HepG2 (cell line): ENCODE measurements at regions not wholly inside any gene's neighbourhood (a gene's known extent, or its start where the extent isn't known, plus 50 kb on each side); places are given as distances from the start of the nearest gene placed in this dataset.

Experiments
- ARNTL ChIP-seq: sonication (generic); formaldehyde crosslinking; IDR thresholded peaks from 2 replicates; pipeline ENCODE4 v1.4.0; 2020; ENCODE audit warnings: mild to moderate bottlenecking, missing genetic modification reagents
- CTCF ChIP-seq: sonication (generic); formaldehyde crosslinking; IDR thresholded peaks from 2 replicates; pipeline ENCODE4 v1.5.0; 2020; ENCODE audit warnings: mild to moderate bottlenecking, missing genetic modification reagents, moderate library complexity
- FUBP1 ChIP-seq: sonication (generic); formaldehyde crosslinking; IDR thresholded peaks from 2 replicates; pipeline ENCODE4 v1.5.1; 2020; ENCODE audit warnings: missing genetic modification reagents, mild to moderate bottlenecking, borderline replicate concordance
- SMAD3 ChIP-seq: sonication (generic); formaldehyde crosslinking; IDR thresholded peaks from 2 replicates; pipeline ENCODE4 v1.4.0; 2020; ENCODE audit warnings: missing genetic modification reagents
- STAT6 ChIP-seq: sonication (generic); formaldehyde crosslinking; IDR thresholded peaks from 2 replicates; pipeline ENCODE4 v1.4.0; 2020; ENCODE audit warnings: missing genetic modification reagents, mild to moderate bottlenecking, borderline replicate concordance
- ZBTB37 ChIP-seq: sonication (generic); formaldehyde crosslinking; IDR thresholded peaks from 2 replicates; pipeline ENCODE4 v1.4.0; 2020; ENCODE audit warnings: mild to moderate bottlenecking, missing genetic modification reagents
- ZFP82 ChIP-seq: sonication (generic); formaldehyde crosslinking; IDR thresholded peaks from 2 replicates; pipeline ENCODE4 v1.5.1; 2020; ENCODE audit warnings: mild to moderate bottlenecking, missing genetic modification reagents, borderline replicate concordance
- ZNF430 ChIP-seq: sonication (generic); formaldehyde crosslinking; IDR thresholded peaks from 2 replicates; pipeline ENCODE4 v1.9.0; 2021; ENCODE audit warnings: mild to moderate bottlenecking, missing genetic modification reagents

- TF ChIP-seq ZBTB37 (CRISPR knock-in tag) = no peak
- no peak for TF ChIP-seq ARNTL (CRISPR knock-in tag)
- no peak for TF ChIP-seq STAT6 (CRISPR knock-in tag)
- TF ChIP-seq FUBP1 (CRISPR knock-in tag) = no peak
- no peak for TF ChIP-seq ZFP82 (CRISPR knock-in tag)
- no peak for TF ChIP-seq SMAD3
- no peak for TF ChIP-seq ZNF430 (CRISPR knock-in tag)
- TF ChIP-seq CTCF (CRISPR knock-in tag) = no peak
Observed at GRCh38 chr2:34308140-34308539, 709.0 kb upstream of the FAM98A start (continued).
